GM18951 (cell line): ENCODE measurements at regions not wholly inside any gene's neighbourhood (a gene's known extent, or its start where the extent isn't known, plus 50 kb on each side); places are given as distances from the start of the nearest gene placed in this dataset.

Experiments used
- POLR2A ChIP-seq: IDR thresholded peaks from 4 replicates; pipeline ENCODE4 v1.6.1; 2011; ENCODE audit warnings: mild to moderate bottlenecking; ENCODE audit not compliant: insufficient read length, insufficient read depth; ENCODE audit errors: extremely low read depth
- in situ Hi-C: fragments of 300-500 bp; cut with MboI; formaldehyde crosslinking; loops from one replicate; pipeline ENCODE4 v1.12.0; 2022; ENCODE audit warnings: low sequenced_read_pairs, mixed read lengths, inconsistent platforms; ENCODE audit not compliant: unreplicated experiment

GRCh38 chr20:50290808-50291207, 100.2 kb downstream of the CEBPB start:
- TF ChIP-seq POLR2A: no peak
- in situ Hi-C loops: no loop called here

DNA sequence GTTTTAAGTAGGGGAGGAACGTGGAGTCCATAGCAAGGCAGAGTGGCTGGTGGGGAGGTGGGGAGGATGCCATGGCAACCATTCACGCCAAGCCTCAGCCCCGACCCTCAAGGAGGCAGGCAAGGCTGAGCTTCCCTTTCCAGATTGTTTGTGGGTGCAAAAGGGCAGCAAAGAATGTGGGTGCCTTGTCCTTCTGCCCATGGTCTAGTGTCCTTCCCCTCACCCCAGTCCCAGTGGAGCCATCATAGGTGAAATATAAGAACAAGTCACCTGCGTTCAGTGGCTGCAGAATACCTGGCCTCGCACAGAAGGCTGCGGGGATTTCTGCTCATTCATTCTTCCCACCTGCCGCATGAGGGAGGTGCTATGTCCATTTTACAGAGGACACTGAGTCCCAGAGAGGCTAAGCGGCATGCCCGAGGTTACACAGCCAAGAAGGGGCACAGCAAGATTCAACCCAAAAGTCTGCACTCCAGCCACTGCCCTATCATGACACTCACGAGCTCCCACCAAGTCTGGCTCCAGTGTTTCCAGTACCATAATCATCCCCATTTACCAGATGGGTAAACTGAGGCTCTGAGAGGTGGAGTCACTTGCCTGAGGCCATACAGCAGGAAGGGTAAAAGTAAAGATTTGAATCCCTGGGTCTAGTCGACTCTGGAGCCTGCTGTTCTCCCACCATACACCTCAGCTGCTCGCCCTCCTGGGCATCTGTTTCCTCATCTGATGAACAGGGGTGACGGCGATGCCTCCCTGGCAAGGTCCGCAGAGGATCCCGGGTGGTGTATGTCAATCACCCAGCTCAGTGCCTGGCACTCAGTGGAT, 100.8 kb downstream of the CEBPB start:
- in situ Hi-C loops: no loop called here
- TF ChIP-seq POLR2A: no peak

DNA sequence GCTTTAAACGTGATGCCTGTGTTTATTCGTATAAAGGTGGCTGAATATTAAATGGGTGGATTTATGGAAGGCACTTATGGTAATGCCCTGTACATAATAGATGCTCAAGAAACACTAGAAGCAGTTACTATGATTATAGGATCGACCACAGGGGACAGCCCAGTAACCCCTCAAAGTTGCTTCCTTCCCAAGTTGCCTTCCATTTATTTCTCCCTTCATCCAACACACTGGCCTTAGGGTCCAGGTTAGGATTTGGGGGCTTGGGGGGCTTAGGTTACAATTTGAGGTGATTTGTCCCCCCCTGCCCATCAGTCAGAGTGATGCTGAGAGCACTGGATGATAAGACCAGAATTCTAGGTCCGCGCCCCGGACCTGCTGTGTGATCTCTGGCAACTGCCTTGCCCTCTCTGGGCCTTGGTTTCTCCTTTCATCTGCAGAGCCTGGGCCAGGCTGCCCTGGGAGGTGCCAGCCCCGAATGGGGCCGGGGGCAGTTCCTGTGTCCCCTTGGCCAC, 101.5 kb downstream of the CEBPB start:
- TF ChIP-seq POLR2A: no peak
- in situ Hi-C loops: no loop called here

DNA sequence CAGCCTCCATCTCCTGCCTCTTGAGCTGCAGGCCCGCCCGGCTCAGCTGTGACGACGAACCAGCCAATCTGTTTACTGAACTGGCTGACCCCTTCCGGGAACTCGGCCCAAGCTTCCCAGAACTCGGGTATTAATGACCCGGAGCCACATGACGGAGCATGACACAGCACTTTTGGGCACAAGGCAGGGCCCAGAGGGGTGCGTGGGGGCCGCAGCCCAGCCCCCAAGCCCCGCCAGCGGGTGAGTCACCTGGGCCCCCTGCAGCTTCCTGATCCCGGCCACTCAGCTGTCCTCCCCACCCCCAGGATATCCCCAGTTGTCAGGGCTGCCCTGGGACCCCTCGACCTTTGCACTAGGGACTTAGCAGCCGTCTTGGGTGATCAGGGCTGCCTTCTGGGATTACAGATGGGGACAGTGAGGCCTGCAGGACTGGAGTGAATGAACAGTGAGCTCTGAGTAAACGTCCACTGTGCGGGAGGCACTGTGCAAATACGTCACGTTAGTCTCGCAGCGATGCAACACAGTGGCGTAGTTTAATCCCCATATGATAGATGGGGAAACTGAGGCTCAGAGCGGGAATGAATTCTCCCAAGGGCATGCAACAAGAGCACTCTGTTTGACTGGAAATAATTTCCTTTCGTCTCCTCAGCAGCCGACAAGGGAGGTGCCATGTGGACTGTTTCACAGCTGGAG, 102.1 kb downstream of the CEBPB start:
- TF ChIP-seq POLR2A: no peak
- in situ Hi-C loops: no loop called here

DNA sequence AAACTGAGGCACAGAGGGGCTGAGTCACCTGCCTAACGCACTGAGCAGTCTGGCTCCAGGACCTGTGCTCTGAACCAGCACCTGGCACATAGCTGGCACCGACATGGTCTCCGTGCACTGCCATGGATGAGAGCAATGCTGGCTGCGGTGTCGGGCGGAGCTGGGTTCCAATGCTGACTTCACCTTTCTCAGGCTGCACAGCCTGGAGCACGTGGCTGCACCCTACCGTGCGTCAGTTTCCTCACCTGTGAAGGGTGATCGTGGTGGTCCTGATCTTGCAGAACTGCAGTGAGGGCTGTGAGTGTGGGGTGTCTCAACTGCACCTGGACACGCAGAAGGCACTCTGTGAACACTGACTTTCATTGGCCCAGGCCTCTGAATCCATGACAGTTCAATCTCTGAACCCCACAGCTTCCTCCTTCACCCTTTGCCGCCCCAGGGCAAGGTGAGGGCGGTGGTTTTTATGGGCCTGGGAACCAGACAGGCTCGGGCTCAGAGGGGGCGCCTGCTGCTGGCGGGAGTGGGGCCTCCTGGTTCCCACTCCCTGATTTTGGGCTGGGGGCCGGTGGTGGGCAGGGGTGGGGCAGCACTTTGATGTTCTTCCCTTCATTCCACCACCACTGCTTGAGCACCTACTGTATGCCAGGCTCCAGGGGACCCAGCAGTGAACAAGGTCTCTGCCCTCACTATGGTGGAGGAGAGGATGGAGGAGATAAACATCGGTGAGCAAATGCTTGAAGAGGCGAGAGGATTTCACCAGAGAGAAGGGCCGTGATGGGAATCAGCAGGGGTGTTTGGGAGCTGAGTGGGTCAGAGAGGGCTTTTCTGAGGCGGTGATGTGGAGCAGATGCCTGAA, 102.9 kb downstream of the CEBPB start:
- in situ Hi-C loops: no loop called here
- TF ChIP-seq POLR2A: no peak

- in situ Hi-C loops: no loop called here
- no peak for TF ChIP-seq POLR2A
These were observed 103.8 kb downstream of the CEBPB start for GRCh38 chr20:50294164-50295088.

GRCh38 chr20:50295345-50295744, 104.7 kb downstream of the CEBPB start:
- TF ChIP-seq POLR2A: no peak
- in situ Hi-C loops: no loop called here

DNA sequence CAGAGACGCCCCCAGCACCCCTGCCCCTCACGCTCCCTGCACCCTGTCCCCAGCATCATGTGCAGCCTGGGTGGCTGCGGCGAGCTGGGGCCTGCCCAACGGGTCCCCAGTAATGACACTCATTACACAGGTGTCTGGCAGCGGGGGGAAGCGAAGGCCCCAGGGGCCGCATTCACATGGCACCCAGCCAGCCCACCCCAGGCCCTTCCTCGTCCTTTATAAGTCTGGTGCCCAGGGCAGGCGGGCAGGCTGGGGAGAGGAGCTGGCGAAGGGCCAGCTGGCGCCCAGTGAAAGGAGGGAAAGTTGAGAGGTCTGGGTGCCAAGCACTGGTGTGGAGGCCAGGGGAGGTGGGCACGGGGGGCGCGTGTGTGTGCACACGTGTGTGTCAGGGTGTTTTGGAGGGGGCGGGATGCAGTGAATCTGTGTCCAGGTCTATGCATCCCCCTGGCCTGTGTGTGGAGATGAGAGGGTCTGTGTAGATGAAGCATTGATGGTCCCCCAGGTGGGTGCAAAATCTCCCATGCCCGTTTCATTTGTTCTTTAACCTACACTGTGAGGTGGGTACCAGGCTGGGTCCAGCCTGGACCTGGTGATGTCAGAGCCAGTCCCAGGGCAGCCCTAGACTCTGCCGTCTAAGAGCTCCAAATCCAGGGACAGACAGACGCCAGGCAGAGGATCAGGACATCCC, 105.3 kb downstream of the CEBPB start:
- in situ Hi-C loops: no loop called here
- TF ChIP-seq POLR2A: no peak

GRCh38 chr20:50296450-50297375, 106.1 kb downstream of the CEBPB start:
- in situ Hi-C loops: no loop called here
- TF ChIP-seq POLR2A: no peak

DNA sequence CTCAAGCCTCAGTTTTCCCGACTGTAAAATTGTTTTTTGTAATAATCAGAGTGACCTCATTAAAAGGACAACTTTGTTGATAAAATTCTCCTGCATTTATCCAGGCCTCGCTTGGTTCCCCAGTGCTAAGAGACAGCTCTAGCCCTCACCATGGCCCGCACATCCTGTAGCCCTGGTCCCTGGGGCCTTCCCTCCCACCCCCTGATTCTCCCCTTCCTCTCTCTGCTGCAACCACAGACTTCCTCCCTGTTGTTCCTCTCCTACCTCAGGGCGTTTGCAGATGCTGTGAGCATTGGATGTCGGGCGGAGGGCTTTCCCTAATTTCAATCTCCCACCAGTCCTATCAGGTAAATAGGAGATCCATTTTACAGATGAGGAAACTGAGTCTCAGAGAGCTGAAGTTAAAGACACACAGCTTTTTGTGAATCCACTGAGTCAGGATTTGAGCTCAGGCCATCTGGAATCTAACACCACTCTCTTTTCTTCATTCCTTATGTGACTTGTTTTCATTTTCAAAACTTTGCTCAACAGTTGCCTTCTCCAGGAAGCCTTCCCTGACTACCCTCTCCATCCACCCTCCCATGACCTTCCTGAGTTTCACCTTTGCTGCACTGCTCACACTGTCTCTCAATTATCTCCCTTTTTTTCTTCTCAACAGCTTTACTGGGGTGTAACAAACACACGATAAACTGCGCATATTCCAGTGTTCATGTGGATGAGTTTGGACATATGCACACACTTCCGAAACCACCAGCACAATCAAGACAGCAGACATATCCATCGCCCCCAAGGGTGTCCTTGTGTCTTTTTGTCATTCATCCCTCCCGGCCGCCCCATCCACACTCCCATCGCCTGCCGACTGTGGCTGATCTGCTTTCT, 107.1 kb downstream of the CEBPB start:
- in situ Hi-C loops: no loop called here
- no peak for TF ChIP-seq POLR2A
